ENCODE measurements at regions not wholly inside any gene's neighbourhood (a gene's known extent, or its start where the extent isn't known, plus 50 kb on each side); places are given as distances from the start of the nearest gene placed in this dataset.

GRCh38 chr3:168205451-168205850 lies 109.7 kb upstream of the GOLIM4 start:
- Histone ChIP-seq H3K9ac (ENCODE audit: low read length) (no peak overlapping the region), H3K9me2 (ENCODE audit: insufficient read depth, low read length) (no peaks in the 10 kb centered on the region), H3K4me3 (ENCODE audit: low read length) (no peak overlapping the region), H3F3A (ENCODE audit: insufficient read depth, low read length, poor library complexity, severe bottlenecking) (no peaks in the 10 kb centered on the region), H4K20me1 (ENCODE audit: insufficient read depth) (no peaks in the 10 kb centered on the region), H3K9me3 (ENCODE audit: low read length) (no peaks in the 10 kb centered on the region), H3K27ac (ENCODE audit: low read length) (no peak overlapping the region), H3K79me2 (replicated peaks; ENCODE audit: insufficient read depth, low read length) (no peaks in the 10 kb centered on the region), H2AFZ (ENCODE audit: low read depth, low read length) (no peak overlapping the region), H3K36me3 (ENCODE audit: insufficient read depth, low read length) (no peaks in the 10 kb centered on the region), H3K4me2 (ENCODE audit: low read length) (no peak overlapping the region), H3K27me3 (ENCODE audit: insufficient read depth, low read depth, low read length) (no peaks in the 10 kb centered on the region)
- TF ChIP-seq POLR2AphosphoS5 (IDR thresholded peaks at IDR 0.05) (no peak), MXI1 (conservative IDR thresholded peaks at IDR 0.05; ENCODE audit: poor library complexity, severe bottlenecking) (no peak), RAD21 (conservative IDR thresholded peaks at IDR 0.05) (no peak), SMC3 (conservative IDR thresholded peaks at IDR 0.05; ENCODE audit: poor library complexity) (no peak), CTCF (IDR thresholded peaks at IDR 0.05; ENCODE audit: poor library complexity, severe bottlenecking) (no peak), EZH2 (IDR thresholded peaks at IDR 0.05; ENCODE audit: borderline replicate concordance, insufficient read depth, low read length, poor library complexity, severe bottlenecking) (no peak), EP300 (conservative IDR thresholded peaks at IDR 0.05; ENCODE audit: poor library complexity, severe bottlenecking) (no peak), TAF1 (IDR thresholded peaks at IDR 0.05; ENCODE audit: low read depth) (no peak)
- TF ChIP-seq, protein P1, sequence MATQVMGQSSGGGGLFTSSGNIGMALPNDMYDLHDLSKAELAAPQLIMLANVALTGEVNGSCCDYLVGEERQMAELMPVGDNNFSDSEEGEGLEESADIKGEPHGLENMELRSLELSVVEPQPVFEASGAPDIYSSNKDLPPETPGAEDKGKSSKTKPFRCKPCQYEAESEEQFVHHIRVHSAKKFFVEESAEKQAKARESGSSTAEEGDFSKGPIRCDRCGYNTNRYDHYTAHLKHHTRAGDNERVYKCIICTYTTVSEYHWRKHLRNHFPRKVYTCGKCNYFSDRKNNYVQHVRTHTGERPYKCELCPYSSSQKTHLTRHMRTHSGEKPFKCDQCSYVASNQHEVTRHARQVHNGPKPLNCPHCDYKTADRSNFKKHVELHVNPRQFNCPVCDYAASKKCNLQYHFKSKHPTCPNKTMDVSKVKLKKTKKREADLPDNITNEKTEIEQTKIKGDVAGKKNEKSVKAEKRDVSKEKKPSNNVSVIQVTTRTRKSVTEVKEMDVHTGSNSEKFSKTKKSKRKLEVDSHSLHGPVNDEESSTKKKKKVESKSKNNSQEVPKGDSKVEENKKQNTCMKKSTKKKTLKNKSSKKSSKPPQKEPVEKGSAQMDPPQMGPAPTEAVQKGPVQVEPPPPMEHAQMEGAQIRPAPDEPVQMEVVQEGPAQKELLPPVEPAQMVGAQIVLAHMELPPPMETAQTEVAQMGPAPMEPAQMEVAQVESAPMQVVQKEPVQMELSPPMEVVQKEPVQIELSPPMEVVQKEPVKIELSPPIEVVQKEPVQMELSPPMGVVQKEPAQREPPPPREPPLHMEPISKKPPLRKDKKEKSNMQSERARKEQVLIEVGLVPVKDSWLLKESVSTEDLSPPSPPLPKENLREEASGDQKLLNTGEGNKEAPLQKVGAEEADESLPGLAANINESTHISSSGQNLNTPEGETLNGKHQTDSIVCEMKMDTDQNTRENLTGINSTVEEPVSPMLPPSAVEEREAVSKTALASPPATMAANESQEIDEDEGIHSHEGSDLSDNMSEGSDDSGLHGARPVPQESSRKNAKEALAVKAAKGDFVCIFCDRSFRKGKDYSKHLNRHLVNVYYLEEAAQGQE (IDR thresholded peaks at IDR 0.05; ENCODE audit: borderline replicate concordance) = no peak

GRCh38 chr3:168197162-168197561 lies 101.4 kb upstream of the GOLIM4 start:
- no peak overlapping the region for H3K9ac ChIP-seq (ENCODE audit: low read length)
- H3K9me2 ChIP-seq (ENCODE audit: insufficient read depth, low read length) = no peaks in the 10 kb centered on the region
- H3K27ac ChIP-seq (ENCODE audit: low read length) = no peak overlapping the region
- H2AFZ ChIP-seq (ENCODE audit: low read depth, low read length) = no peak overlapping the region
- no peaks in the 10 kb centered on the region for H3K36me3 ChIP-seq (ENCODE audit: insufficient read depth, low read length)
- H3K4me2 ChIP-seq (ENCODE audit: low read length) = no peak overlapping the region
- TF ChIP-seq SMC3 (conservative IDR thresholded peaks at IDR 0.05; ENCODE audit: poor library complexity) (no peak), POLR2AphosphoS5 (IDR thresholded peaks at IDR 0.05) (no peak), EZH2 (IDR thresholded peaks at IDR 0.05; ENCODE audit: borderline replicate concordance, insufficient read depth, low read length, poor library complexity, severe bottlenecking) (no peak), CTCF (IDR thresholded peaks at IDR 0.05; ENCODE audit: poor library complexity, severe bottlenecking) (no peak), RAD21 (conservative IDR thresholded peaks at IDR 0.05) (no peak), MXI1 (conservative IDR thresholded peaks at IDR 0.05; ENCODE audit: poor library complexity, severe bottlenecking) (no peak)
- TF ChIP-seq, protein P1 (IDR thresholded peaks at IDR 0.05; ENCODE audit: borderline replicate concordance) = no peak
- H3K79me2 ChIP-seq (replicated peaks; ENCODE audit: insufficient read depth, low read length) = no peaks in the 10 kb centered on the region
- no peaks in the 10 kb centered on the region for H4K20me1 ChIP-seq (ENCODE audit: insufficient read depth)
- no peaks in the 10 kb centered on the region for H3K27me3 ChIP-seq (ENCODE audit: insufficient read depth, low read depth, low read length)
- H3F3A ChIP-seq (ENCODE audit: insufficient read depth, low read length, poor library complexity, severe bottlenecking) = no peaks in the 10 kb centered on the region
- H3K4me3 ChIP-seq (ENCODE audit: low read length) = no peak overlapping the region
- no peaks in the 10 kb centered on the region for H3K9me3 ChIP-seq (ENCODE audit: low read length)
